ENCODE measurements at regions not wholly inside any gene's neighbourhood (a gene's known extent, or its start where the extent isn't known, plus 50 kb on each side); places are given as distances from the start of the nearest gene placed in this dataset.

DNA sequence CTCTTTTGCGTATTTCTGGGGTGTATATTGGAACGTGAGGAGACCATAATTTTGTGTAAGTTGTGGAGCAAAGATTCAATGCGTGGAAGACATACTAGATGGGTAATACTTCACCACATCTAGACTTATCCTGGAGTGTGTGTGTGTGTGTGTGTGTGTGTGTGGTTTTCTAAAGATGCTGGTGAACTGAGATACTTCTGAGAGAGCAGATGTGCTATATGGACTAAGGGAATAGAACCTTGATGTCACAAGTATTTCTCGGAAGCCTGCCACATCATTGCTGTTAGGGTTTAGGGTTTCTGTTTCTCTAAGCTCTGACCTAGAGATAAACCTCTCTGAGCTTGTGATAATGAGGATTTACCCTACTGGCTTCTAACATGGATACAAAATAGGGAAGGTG lies 138.8 kb downstream of the DACT1 start:
- TF ChIP-seq, protein P1, sequence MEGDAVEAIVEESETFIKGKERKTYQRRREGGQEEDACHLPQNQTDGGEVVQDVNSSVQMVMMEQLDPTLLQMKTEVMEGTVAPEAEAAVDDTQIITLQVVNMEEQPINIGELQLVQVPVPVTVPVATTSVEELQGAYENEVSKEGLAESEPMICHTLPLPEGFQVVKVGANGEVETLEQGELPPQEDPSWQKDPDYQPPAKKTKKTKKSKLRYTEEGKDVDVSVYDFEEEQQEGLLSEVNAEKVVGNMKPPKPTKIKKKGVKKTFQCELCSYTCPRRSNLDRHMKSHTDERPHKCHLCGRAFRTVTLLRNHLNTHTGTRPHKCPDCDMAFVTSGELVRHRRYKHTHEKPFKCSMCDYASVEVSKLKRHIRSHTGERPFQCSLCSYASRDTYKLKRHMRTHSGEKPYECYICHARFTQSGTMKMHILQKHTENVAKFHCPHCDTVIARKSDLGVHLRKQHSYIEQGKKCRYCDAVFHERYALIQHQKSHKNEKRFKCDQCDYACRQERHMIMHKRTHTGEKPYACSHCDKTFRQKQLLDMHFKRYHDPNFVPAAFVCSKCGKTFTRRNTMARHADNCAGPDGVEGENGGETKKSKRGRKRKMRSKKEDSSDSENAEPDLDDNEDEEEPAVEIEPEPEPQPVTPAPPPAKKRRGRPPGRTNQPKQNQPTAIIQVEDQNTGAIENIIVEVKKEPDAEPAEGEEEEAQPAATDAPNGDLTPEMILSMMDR (IDR thresholded peaks at IDR 0.05), result no peak
- H2AFZ ChIP-seq, result no peak overlapping the region

DNA sequence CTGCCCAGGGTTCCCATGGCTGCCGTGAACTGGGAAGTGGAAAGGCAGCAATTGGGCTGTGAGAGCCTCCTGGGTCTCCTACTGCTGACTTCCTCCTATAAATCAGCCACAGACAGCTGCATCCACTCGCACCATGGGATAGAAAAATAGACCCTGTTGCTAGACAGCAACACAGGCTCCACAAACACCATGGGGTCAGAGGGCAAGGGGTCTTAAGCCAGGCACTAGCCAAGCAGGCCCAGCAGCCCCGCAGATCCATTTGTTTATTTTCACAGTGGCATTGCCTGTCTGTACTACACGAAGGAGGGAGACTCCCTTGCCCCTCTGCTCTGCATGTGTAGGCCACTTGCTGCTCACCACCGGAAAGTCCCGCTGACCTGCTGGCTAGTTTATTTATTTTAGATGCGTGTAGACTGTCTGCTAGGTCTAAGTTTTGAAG lies 139.8 kb downstream of the DACT1 start:
- no peak overlapping the region for H3K27ac ChIP-seq
- H3K36me3 ChIP-seq (ENCODE audit: control insufficient read depth, insufficient read depth, low read length), result no peaks in the 10 kb centered on the region
- TF ChIP-seq, protein P1 (IDR thresholded peaks at IDR 0.05), result no peak
- no peak overlapping the region for H3K4me2 ChIP-seq (ENCODE audit: low read length)
- H3K9ac ChIP-seq, result no peak overlapping the region
- H3K4me3 ChIP-seq (ENCODE audit: low read depth, low read length), result no peak overlapping the region
- no peak overlapping the region for H2AFZ ChIP-seq
- no peaks in the 10 kb centered on the region for H3K9me3 ChIP-seq (ENCODE audit: control insufficient read depth, low read length)
- H3K27me3 ChIP-seq (ENCODE audit: control insufficient read depth, insufficient read depth, low read length), result no peaks in the 10 kb centered on the region
- H3K79me2 ChIP-seq, result no peaks in the 10 kb centered on the region
- H3K4me1 ChIP-seq, result peaks cover 25% of the 10 kb centered on the region

More for the DNA sequence above, 138.8 kb downstream of the DACT1 start:
- Histone ChIP-seq H3K27ac (no peak overlapping the region), H3K9me3 (ENCODE audit: control insufficient read depth, low read length) (no peaks in the 10 kb centered on the region), H3K4me1 (peaks cover 25% of the 10 kb centered on the region), H3K36me3 (ENCODE audit: control insufficient read depth, insufficient read depth, low read length) (no peaks in the 10 kb centered on the region), H3K9ac (no peak overlapping the region), H3K4me3 (ENCODE audit: low read depth, low read length) (no peak overlapping the region), H3K79me2 (no peaks in the 10 kb centered on the region), H3K4me2 (ENCODE audit: low read length) (no peak overlapping the region), H3K27me3 (ENCODE audit: control insufficient read depth, insufficient read depth, low read length) (no peaks in the 10 kb centered on the region)

DNA sequence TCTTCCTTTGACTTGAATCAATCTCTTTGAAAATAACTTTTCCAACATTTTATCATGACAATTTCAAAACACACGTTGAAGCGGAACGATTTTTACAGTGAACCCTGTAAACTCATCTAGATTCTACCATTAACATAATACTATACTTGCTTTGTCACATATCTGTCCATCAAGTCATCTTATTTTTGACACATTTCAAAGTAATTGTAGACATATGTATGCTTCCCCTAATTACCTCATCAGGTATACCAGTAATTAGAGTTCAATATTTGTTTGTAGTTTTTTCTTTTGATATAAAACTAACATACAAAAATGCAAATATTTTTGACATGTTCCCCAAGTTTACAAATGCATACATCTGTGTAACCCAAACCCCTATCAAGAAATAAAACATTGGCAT lies 140.4 kb downstream of the DACT1 start:
- no peaks in the 10 kb centered on the region for H3K36me3 ChIP-seq (ENCODE audit: control insufficient read depth, insufficient read depth, low read length)
- H3K9ac ChIP-seq, result no peak overlapping the region
- H3K9me3 ChIP-seq (ENCODE audit: control insufficient read depth, low read length), result no peaks in the 10 kb centered on the region
- H2AFZ ChIP-seq, result no peak overlapping the region
- H3K79me2 ChIP-seq, result no peaks in the 10 kb centered on the region
- H3K4me1 ChIP-seq, result peaks cover 19% of the 10 kb centered on the region
- H3K27me3 ChIP-seq (ENCODE audit: control insufficient read depth, insufficient read depth, low read length), result no peaks in the 10 kb centered on the region
- TF ChIP-seq, protein P1 (IDR thresholded peaks at IDR 0.05), result no peak
- no peak overlapping the region for H3K27ac ChIP-seq
- no peak overlapping the region for H3K4me2 ChIP-seq (ENCODE audit: low read length)
- H3K4me3 ChIP-seq (ENCODE audit: low read depth, low read length), result no peak overlapping the region

DNA sequence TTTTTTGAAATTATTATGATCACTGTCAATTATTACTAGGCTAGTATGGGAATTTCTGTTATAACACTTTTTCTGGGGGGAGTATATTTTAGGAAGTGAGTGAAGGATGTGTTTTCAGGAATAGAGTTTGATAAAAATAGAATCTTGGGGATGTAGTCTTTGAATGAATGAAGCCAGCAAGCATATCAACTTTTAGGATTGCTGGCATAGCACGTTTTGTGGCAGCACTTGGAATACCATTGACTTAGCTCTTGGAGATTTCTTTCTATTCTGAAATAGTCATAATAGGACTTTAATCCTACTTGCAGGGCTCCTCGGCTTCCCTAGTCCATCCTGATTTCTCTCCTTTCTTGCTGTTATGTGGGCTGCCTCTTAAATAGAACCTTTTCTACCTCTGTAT lies 141.6 kb downstream of the DACT1 start:
- Histone ChIP-seq H3K9me3 (ENCODE audit: control insufficient read depth, low read length) (no peaks in the 10 kb centered on the region), H2AFZ (no peak overlapping the region), H3K4me1 (peaks cover 7% of the 10 kb centered on the region), H3K36me3 (ENCODE audit: control insufficient read depth, insufficient read depth, low read length) (no peaks in the 10 kb centered on the region), H3K9ac (no peak overlapping the region), H3K79me2 (no peaks in the 10 kb centered on the region), H3K27ac (no peak overlapping the region), H3K4me2 (ENCODE audit: low read length) (no peak overlapping the region), H3K27me3 (ENCODE audit: control insufficient read depth, insufficient read depth, low read length) (no peaks in the 10 kb centered on the region), H3K4me3 (ENCODE audit: low read depth, low read length) (no peak overlapping the region)
- TF ChIP-seq, protein P1 (IDR thresholded peaks at IDR 0.05), result no peak

DNA sequence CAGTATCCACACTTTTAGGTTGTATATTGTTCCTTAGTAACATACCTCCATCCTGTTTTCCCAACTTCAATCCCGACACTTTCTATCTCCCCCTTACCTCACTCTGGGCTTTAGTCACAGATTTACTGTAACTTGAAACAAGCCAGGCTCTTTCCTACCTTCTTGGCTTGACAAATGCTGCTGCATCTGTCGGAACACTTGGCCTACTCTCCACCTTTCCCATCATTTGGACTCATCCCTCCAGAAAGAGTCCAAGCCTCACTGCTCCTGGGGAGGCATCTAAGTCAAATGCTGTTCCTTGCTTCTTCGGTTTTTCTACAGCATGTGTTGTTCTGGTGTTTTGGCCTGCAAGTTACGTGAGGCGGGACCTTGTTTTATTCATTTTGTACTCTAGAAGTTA lies 142.4 kb downstream of the DACT1 start:
- Histone ChIP-seq H3K4me1 (peaks cover 2% of the 10 kb centered on the region), H3K4me3 (ENCODE audit: low read depth, low read length) (no peak overlapping the region), H3K27me3 (ENCODE audit: control insufficient read depth, insufficient read depth, low read length) (no peaks in the 10 kb centered on the region), H3K79me2 (no peaks in the 10 kb centered on the region), H3K4me2 (ENCODE audit: low read length) (no peak overlapping the region), H2AFZ (no peak overlapping the region), H3K9me3 (ENCODE audit: control insufficient read depth, low read length) (no peaks in the 10 kb centered on the region), H3K27ac (no peak overlapping the region), H3K36me3 (ENCODE audit: control insufficient read depth, insufficient read depth, low read length) (no peaks in the 10 kb centered on the region), H3K9ac (no peak overlapping the region)
- TF ChIP-seq, protein P1 (IDR thresholded peaks at IDR 0.05), result no peak

Measured in parathyroid adenoma (tissue), 2 donors.